Transverse colon (tissue), 4 donors: ENCODE measurements at regions not wholly inside any gene's neighbourhood (a gene's known extent, or its start where the extent isn't known, plus 50 kb on each side); places are given as distances from the start of the nearest gene placed in this dataset.
"Not testable (repeated sequence)": the region's sequence is repeated elsewhere in the genome, so short reads cannot be mapped to it uniquely, and the experiment has no call there.

Experiments used
- DNase-seq: peaks from one replicate; pipeline ENCODE4 v3.0.0-alpha.2; 2019
- H3K27ac ChIP-seq, 4 donors: fragments of 200-600 bp; sonication (generic); 2 replicates each; pipeline ENCODE4 v1.5.1; 2016 to 2018; ENCODE audit warnings: inconsistent platforms in 4 of 4
- H3K27me3 ChIP-seq: fragments of 200-600 bp; sonication (generic); 2 replicates; pipeline ENCODE4 v1.5.1; 2017; ENCODE audit warnings: inconsistent platforms
- H3K36me3 ChIP-seq, 4 donors: fragments of 200-600 bp; sonication (generic); 2 replicates each; pipeline ENCODE4 v1.5.1; 2017 to 2019; ENCODE audit warnings: inconsistent platforms in 4 of 4
- H3K4me1 ChIP-seq, 4 donors: fragments of 200-600 bp; sonication (generic); 2 replicates each; pipeline ENCODE4 v1.5.1; 2017 to 2020; ENCODE audit warnings: inconsistent platforms in 4 of 4
- H3K4me3 ChIP-seq, 4 donors: fragments of 200-600 bp; sonication (generic); 1 replicate in 1 of 4; 2 replicates in 3 of 4; pipeline versions ENCODE4 v1.5.1 to v1.6.1; 2017 to 2019; ENCODE audit warnings: inconsistent platforms in 4 of 4
- H3K9me3 ChIP-seq, 2 donors: fragments of 200-600 bp; sonication (generic); 2 replicates each; pipeline ENCODE4 v1.5.1; 2017 to 2019; ENCODE audit warnings: inconsistent platforms in 2 of 2
- EP300 ChIP-seq: sonication (generic); formaldehyde crosslinking; IDR thresholded peaks from one replicate; pipeline ENCODE4 v1.6.1; 2017; ENCODE audit warnings: antibody characterized with exemption, low read depth
- POLR2A ChIP-seq: fragments of 450-650 bp; IDR thresholded peaks from one replicate; pipeline ENCODE4 v1.6.1; 2016; ENCODE audit warnings: antibody characterized with exemption, mild to moderate bottlenecking, moderate library complexity
- POLR2AphosphoS5 ChIP-seq, 3 donors: sonication (generic); formaldehyde crosslinking; IDR thresholded peaks; one replicate each; pipeline ENCODE4 v1.6.1; 2016; ENCODE audit warnings: antibody characterized with exemption in 3 of 3
- WGBS, 2 donors: methylation state at CpG; one replicate each; pipeline ENCODE4 v1.1.5; 2018; ENCODE audit warnings: low coverage in 1 of 2; 5-methylcytosine and 5-hydroxymethylcytosine counted together
- in situ Hi-C, 4 donors: fragments of 200-750 bp; cut with MboI; loops; one replicate each; pipeline versions ENCODE4 v1.15.0 to v1.15.1; 2017; ENCODE audit warnings: low sequenced_read_pairs in 3 of 4, low pct_ligation_motif_present in 1 of 4, low pct_unique_long_range_greater_than_20kb in 1 of 4
- intact Hi-C: fragments of 100-400 bp; cut with DNase I; formaldehyde crosslinking; loops from one replicate; pipeline ENCODE4 v1.15.1; 2023; ENCODE audit warnings: low total_unique reads
- TF ChIP-seq, protein P1 (sequence below), 5 experiments: fragments of 200-600 bp in 3 of 5; fragments of 450-650 bp in 2 of 5; sonication (generic) in 3 of 5; IDR thresholded peaks; 1 replicate in 2 of 5; 2 replicates in 3 of 5; pipeline ENCODE4 v1.5.1; 2016 to 2017; ENCODE audit warnings: antibody characterized with exemption in 5 of 5, inconsistent platforms in 3 of 5, mild to moderate bottlenecking in 2 of 5, moderate library complexity in 1 of 5

DNA sequence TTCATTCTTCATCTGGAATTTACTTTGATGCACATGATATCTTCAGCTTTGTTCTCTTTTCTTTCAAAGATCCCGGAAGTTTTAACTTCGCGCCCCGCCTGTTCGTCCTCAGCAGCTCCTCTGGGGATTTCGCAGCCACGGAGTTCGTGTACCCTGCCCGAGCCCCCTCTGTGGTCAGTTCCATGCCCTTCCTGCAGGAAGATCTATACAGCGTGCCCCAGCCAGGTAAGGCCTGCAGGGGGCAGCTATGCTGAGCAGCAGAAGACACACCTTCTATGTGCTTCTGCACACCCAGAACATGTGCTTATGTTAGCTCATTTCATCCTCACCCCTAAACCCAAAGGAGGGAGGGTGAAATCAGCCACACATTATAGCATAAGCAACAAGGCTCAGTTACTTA is 79.7 kb upstream of the LYZL2 start:
- TF ChIP-seq POLR2A, result no peak
- TF ChIP-seq POLR2AphosphoS5 (IDR thresholded peaks at IDR 0.05), result no peak
- TF ChIP-seq EP300, result no peak
- TF ChIP-seq, protein P1, sequence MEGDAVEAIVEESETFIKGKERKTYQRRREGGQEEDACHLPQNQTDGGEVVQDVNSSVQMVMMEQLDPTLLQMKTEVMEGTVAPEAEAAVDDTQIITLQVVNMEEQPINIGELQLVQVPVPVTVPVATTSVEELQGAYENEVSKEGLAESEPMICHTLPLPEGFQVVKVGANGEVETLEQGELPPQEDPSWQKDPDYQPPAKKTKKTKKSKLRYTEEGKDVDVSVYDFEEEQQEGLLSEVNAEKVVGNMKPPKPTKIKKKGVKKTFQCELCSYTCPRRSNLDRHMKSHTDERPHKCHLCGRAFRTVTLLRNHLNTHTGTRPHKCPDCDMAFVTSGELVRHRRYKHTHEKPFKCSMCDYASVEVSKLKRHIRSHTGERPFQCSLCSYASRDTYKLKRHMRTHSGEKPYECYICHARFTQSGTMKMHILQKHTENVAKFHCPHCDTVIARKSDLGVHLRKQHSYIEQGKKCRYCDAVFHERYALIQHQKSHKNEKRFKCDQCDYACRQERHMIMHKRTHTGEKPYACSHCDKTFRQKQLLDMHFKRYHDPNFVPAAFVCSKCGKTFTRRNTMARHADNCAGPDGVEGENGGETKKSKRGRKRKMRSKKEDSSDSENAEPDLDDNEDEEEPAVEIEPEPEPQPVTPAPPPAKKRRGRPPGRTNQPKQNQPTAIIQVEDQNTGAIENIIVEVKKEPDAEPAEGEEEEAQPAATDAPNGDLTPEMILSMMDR (IDR thresholded peaks at IDR 0.05), result no peak
- in situ Hi-C loops, result no loop called here
- 80 to 91% methylated on average over 9 to 10 of the region's 10 CpGs for WGBS, 2 donors
- Histone ChIP-seq H3K4me1 (no peaks in the 10 kb centered on the region), H3K27me3 (no peaks in the 10 kb centered on the region), H3K27ac (no peak overlapping the region), H3K9me3 (no peaks in the 10 kb centered on the region), H3K36me3 (no peaks in the 10 kb centered on the region), H3K4me3 (no peak overlapping the region)
- intact Hi-C loops, result no loop called here
- no peak for DNase-seq

DNA sequence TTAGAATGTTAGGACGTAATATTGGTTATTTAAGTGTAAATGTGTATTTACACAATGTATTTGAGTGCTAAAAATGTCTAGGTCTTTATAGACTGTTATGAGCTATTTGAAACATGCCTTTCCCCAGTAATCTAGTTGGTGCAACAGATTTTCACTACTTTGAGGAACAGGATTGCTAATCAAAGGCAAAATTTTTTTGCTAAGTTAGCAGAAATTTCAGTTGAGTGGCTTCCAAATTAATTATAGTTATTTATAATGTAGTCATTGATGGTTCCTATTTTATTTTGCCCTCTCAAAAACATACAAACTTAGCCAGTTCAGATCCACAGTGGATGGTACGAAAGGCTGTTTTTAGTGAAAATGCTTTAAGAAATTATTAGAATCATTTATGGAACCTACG is 78.7 kb upstream of the LYZL2 start:
- Histone ChIP-seq H3K36me3 (no peaks in the 10 kb centered on the region), H3K4me3 (no peak overlapping the region), H3K27me3 (no peaks in the 10 kb centered on the region), H3K27ac (no peak overlapping the region), H3K4me1 (no peaks in the 10 kb centered on the region), H3K9me3 (no peaks in the 10 kb centered on the region)
- TF ChIP-seq POLR2A, result no peak
- no peak for TF ChIP-seq POLR2AphosphoS5 (IDR thresholded peaks at IDR 0.05)
- TF ChIP-seq, protein P1 (IDR thresholded peaks at IDR 0.05), result no peak
- no peak for TF ChIP-seq EP300
- WGBS, 2 donors, result 90 to 93% methylated on average over 3 of the region's 3 CpGs
- intact Hi-C loops (no loop called here), in situ Hi-C loops (no loop called here)
- no peak for DNase-seq

DNA sequence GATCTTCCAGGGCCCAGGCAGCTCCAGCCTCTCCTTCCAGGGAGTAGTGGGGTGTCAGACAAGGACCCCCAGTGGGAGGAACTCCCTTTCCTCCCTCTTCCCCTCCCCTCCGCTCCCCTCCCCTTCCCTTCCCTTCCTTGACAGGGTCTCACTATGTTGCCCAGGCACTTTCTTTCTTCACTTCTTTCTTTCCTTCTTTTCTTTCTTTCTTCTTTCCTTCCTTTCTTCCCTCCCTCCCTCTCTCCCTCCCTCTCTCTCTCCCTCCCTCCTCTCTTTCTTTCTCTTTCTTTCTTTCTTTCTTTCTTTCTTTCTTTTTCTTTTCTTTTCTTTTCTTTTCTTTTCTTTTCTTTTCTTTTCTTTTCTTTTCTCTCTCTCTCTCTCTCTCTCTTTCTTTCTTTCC is 76.6 kb upstream of the LYZL2 start:
- in situ Hi-C loops, DNase-seq, H3K27me3 ChIP-seq, H3K9me3 ChIP-seq, H3K36me3 ChIP-seq, H3K4me3 ChIP-seq, intact Hi-C loops, H3K4me1 ChIP-seq: not testable (repeated sequence)
- WGBS, 2 donors, result 100% methylated on average over 1 of the region's 1 CpG; no CpG with 5 or more reads in 1 of the 2 donors
- H3K27ac ChIP-seq, result peak overlapping the region in 3 of 4 donors; percentile 41 to 80 (median 52)

DNA sequence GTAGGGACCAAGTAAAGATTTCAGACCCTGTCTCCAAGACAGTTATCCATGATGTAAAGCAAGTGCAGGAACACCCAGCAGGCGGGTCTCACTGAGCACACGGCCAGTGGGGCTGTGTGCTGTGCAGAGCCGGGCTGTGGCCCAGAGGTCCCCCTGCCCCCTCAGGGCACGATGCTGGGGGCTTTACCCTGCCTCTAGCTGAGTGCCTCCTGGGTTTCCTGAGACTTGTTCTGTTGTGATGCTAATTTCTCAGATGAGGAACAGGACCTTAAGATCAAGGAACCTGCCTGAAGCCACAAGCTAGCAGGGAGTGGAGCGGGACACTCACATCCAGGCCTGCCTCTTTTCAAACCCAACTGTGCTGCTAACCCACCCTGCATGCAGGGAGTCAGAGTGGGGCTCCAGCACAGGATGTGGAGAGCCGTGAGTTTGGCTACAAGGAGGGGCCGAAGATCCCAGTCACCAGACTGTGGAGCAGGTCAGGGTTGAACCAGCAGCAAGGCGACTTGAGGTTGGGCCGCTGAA is 76.1 kb upstream of the LYZL2 start:
- DNase-seq, result no peak
- intact Hi-C loops (no loop called here), in situ Hi-C loops (no loop called here)
- H3K36me3 ChIP-seq, result no peaks in the 10 kb centered on the region
- no peaks in the 10 kb centered on the region for H3K4me1 ChIP-seq
- WGBS, 2 donors, result 68% methylated on average over 9 of the region's 9 CpGs; no CpG with 5 or more reads in 1 of the 2 donors
- no peak overlapping the region for H3K4me3 ChIP-seq
- TF ChIP-seq POLR2A (no peak), EP300 (no peak), POLR2AphosphoS5 (IDR thresholded peaks at IDR 0.05) (no peak)
- TF ChIP-seq, protein P1 (IDR thresholded peaks at IDR 0.05), result no peak
- H3K9me3 ChIP-seq, result no peaks in the 10 kb centered on the region
- H3K27me3 ChIP-seq, result no peaks in the 10 kb centered on the region
- peak overlapping the region; percentile 41 to 80 (median 54) for H3K27ac ChIP-seq

DNA sequence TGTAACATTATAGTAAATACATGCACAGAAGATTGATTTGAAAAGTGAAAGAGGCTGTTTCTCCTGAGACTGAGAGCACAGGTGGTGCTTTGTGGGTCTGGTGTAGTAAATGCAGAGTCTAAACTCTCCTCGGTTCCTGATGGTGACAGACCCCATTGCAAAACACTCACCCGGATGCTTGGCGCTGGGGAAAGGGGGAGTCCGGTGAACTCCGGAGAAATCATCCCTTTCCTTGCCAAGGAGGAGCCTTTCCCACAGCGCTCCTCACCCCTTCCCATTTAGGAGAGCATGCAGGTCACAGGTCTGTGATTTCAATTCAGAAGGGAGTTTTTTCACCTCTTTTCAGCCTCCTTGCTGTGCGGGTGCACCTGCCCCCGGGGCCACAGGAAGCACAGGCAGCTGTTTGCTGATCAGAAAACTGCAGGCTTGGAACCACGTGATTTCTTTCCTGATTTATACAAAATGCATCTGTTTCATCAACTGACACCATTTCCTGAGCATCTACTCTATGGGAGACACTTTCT is 75.6 kb upstream of the LYZL2 start:
- no peaks in the 10 kb centered on the region for H3K27me3 ChIP-seq
- in situ Hi-C loops, result no loop called here
- H3K4me3 ChIP-seq, result peak overlapping the region in 1 of 4 donors; percentile 13
- H3K4me1 ChIP-seq, result no peaks in the 10 kb centered on the region
- H3K27ac ChIP-seq, result peak overlapping the region; percentile 41 to 80 (median 54)
- no peaks in the 10 kb centered on the region for H3K36me3 ChIP-seq
- intact Hi-C loops, result no loop called here
- no peaks in the 10 kb centered on the region for H3K9me3 ChIP-seq
- WGBS, 2 donors, result 37% methylated on average over 9 of the region's 9 CpGs; no CpG with 5 or more reads in 1 of the 2 donors
- TF ChIP-seq, protein P1 (IDR thresholded peaks at IDR 0.05), result no peak
- no peak for TF ChIP-seq POLR2AphosphoS5 (IDR thresholded peaks at IDR 0.05)
- TF ChIP-seq POLR2A, result no peak
- TF ChIP-seq EP300, result no peak
- DNase-seq, result peak; percentile 25

DNA sequence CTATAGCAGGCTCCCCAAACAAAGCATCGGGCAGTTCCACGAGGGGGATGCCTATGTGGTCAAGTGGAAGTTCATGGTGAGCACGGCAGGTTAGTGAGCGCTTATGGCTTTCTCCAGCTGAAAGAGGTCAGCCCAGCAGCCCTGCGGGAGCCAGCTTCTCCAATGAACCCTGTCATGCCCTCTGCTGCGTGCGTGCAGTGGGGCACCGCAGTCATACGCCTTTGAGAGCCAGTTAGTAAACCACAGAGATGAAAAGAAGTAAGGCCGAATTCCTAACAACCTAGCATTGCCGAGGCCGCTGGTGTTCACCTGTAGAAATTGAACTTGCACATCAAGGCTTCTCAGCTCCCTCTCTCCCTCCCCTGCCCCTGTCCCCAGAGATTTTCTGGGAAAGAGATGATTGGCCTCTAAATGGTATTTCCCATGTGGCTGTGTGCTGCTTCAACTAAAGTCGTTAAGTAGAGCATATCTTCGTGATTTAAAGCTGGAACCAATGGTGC is 75.1 kb upstream of the LYZL2 start:
- H3K27me3 ChIP-seq, H3K9me3 ChIP-seq, H3K36me3 ChIP-seq, in situ Hi-C loops, H3K4me3 ChIP-seq, H3K4me1 ChIP-seq, DNase-seq, intact Hi-C loops: not testable (repeated sequence)
- 41 to 62% methylated on average over 2 to 14 of the region's 14 CpGs for WGBS, 2 donors
- H3K27ac ChIP-seq, result peak overlapping the region; percentile 41 to 80 (median 54)
